HL-60 (cell line): ENCODE measurements at regions not wholly inside any gene's neighbourhood (a gene's known extent, or its start where the extent isn't known, plus 50 kb on each side); places are given as distances from the start of the nearest gene placed in this dataset.

Experiments used
- DNase-seq, 2 experiments: peaks; one replicate each; pipeline ENCODE4 v3.0.0-alpha.2; 2010 to 2020; ENCODE audit warnings: low read depth in 1 of 2, low spot score in 1 of 2
- H3K27ac ChIP-seq: fragments of 250-450 bp; sonication (Bioruptor Pico); replicated peaks from 2 replicates; pipeline ENCODE4 v1.5.1; 2020; ENCODE audit warnings: mild to moderate bottlenecking, moderate library complexity
- H3K27me3 ChIP-seq: fragments of 250-450 bp; sonication (Bioruptor Pico); 2 replicates; pipeline ENCODE4 v1.5.1; 2021; ENCODE audit warnings: mild to moderate bottlenecking, moderate library complexity; ENCODE audit not compliant: insufficient read depth, poor library complexity, severe bottlenecking
- H3K4me3 ChIP-seq: replicated peaks from 2 replicates; pipeline ENCODE4 v1.5.1; 2011; ENCODE audit warnings: mild to moderate bottlenecking, control low read depth, low read length; ENCODE audit not compliant: insufficient read depth
- CTCF ChIP-seq: IDR thresholded peaks from one replicate; pipeline ENCODE4 v1.5.1; 2011; ENCODE audit warnings: low read length, control low read depth, inconsistent platforms; ENCODE audit not compliant: insufficient read depth
- GABPA ChIP-seq: IDR thresholded peaks from 2 replicates; pipeline ENCODE4 v1.6.1; 2012; ENCODE audit warnings: low read depth
- POLR2AphosphoS5 ChIP-seq: IDR thresholded peaks from 2 replicates; pipeline ENCODE4 v1.6.1; 2012; ENCODE audit warnings: low read depth
- SPI1 ChIP-seq: IDR thresholded peaks from 2 replicates; pipeline ENCODE4 v1.6.1; 2012; ENCODE audit warnings: low read depth, mild to moderate bottlenecking, borderline replicate concordance
- TF ChIP-seq, protein P1 (sequence below): IDR thresholded peaks from 2 replicates; pipeline ENCODE4 v1.6.1; 2012; ENCODE audit warnings: low read depth; ENCODE audit not compliant: insufficient replicate concordance

- Histone ChIP-seq H3K27ac (no peak overlapping the region), H3K4me3 (no peak overlapping the region), H3K27me3 (no peaks in the 10 kb centered on the region)
- no peak for DNase-seq
- TF ChIP-seq, protein P1, sequence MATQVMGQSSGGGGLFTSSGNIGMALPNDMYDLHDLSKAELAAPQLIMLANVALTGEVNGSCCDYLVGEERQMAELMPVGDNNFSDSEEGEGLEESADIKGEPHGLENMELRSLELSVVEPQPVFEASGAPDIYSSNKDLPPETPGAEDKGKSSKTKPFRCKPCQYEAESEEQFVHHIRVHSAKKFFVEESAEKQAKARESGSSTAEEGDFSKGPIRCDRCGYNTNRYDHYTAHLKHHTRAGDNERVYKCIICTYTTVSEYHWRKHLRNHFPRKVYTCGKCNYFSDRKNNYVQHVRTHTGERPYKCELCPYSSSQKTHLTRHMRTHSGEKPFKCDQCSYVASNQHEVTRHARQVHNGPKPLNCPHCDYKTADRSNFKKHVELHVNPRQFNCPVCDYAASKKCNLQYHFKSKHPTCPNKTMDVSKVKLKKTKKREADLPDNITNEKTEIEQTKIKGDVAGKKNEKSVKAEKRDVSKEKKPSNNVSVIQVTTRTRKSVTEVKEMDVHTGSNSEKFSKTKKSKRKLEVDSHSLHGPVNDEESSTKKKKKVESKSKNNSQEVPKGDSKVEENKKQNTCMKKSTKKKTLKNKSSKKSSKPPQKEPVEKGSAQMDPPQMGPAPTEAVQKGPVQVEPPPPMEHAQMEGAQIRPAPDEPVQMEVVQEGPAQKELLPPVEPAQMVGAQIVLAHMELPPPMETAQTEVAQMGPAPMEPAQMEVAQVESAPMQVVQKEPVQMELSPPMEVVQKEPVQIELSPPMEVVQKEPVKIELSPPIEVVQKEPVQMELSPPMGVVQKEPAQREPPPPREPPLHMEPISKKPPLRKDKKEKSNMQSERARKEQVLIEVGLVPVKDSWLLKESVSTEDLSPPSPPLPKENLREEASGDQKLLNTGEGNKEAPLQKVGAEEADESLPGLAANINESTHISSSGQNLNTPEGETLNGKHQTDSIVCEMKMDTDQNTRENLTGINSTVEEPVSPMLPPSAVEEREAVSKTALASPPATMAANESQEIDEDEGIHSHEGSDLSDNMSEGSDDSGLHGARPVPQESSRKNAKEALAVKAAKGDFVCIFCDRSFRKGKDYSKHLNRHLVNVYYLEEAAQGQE, result no peak
- no peak for TF ChIP-seq CTCF
- TF ChIP-seq POLR2AphosphoS5, result no peak
- TF ChIP-seq SPI1, result no peak
- TF ChIP-seq GABPA, result no peak
Measured at GRCh38 chr5:74500110-74500917, 140.2 kb downstream of the ENC1 start.

GRCh38 chr5:74499256-74500050 lies 141.1 kb downstream of the ENC1 start:
- Histone ChIP-seq H3K27me3 (no peaks in the 10 kb centered on the region), H3K27ac (no peak overlapping the region), H3K4me3 (no peak overlapping the region)
- no peak for TF ChIP-seq POLR2AphosphoS5
- TF ChIP-seq, protein P1, result no peak
- no peak for TF ChIP-seq CTCF
- no peak for DNase-seq

- Histone ChIP-seq H3K4me3 (no peak overlapping the region), H3K27me3 (no peaks in the 10 kb centered on the region), H3K27ac (no peak overlapping the region)
- DNase-seq, result no peak
- TF ChIP-seq, protein P1, result no peak
- TF ChIP-seq POLR2AphosphoS5, result no peak
- TF ChIP-seq SPI1, result no peak
- TF ChIP-seq CTCF, result no peak
- no peak for TF ChIP-seq GABPA
Measured at GRCh38 chr5:74497706-74498105, 142.8 kb downstream of the ENC1 start.
